ENCODE measurements at regions not wholly inside any gene's neighbourhood (a gene's known extent, or its start where the extent isn't known, plus 50 kb on each side); places are given as distances from the start of the nearest gene placed in this dataset.
A peak's percentile ranks its signal among the peaks of the same experiment; 100 is the strongest.

DNA sequence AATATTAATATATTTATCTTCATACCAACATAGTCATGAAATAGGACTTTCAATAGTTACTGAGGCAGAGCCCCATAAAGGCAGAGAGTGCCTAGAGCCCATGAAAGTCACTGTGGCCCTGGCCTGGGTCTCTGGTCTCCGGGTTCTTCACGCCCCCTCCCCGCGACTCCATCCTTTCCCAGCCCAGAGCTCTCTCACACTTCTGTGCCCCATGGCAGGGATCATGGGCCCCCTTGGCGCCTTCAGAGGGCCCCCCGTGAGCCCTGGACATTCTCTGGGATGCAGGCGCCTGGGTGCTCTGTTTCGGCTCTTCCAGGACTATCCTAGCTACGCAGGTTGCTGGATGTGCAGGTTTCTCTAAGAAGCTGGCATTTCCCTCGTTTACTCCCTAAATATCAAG lies 228.4 kb downstream of the TEX29 start:
- Mint-ChIP-seq H3K36me3 (ENCODE audit: insufficient read depth) (no peaks in the 10 kb centered on the region), H3K4me1 (ENCODE audit: low read depth) (peaks cover 22% of the 10 kb centered on the region), H3K9me3 (ENCODE audit: low read depth) (peaks cover 4% of the 10 kb centered on the region), H3K27ac (no peak overlapping the region), H3K27me3 (peaks cover 32% of the 10 kb centered on the region), H3K4me3 (ENCODE audit: low read depth) (no peak overlapping the region)
- TF ChIP-seq, protein P1, sequence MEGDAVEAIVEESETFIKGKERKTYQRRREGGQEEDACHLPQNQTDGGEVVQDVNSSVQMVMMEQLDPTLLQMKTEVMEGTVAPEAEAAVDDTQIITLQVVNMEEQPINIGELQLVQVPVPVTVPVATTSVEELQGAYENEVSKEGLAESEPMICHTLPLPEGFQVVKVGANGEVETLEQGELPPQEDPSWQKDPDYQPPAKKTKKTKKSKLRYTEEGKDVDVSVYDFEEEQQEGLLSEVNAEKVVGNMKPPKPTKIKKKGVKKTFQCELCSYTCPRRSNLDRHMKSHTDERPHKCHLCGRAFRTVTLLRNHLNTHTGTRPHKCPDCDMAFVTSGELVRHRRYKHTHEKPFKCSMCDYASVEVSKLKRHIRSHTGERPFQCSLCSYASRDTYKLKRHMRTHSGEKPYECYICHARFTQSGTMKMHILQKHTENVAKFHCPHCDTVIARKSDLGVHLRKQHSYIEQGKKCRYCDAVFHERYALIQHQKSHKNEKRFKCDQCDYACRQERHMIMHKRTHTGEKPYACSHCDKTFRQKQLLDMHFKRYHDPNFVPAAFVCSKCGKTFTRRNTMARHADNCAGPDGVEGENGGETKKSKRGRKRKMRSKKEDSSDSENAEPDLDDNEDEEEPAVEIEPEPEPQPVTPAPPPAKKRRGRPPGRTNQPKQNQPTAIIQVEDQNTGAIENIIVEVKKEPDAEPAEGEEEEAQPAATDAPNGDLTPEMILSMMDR (IDR thresholded peaks at IDR 0.05; ENCODE audit: unreplicated experiment), result no peak
- DNase-seq (ENCODE audit: low spot score, unreplicated experiment), result no peak

DNA sequence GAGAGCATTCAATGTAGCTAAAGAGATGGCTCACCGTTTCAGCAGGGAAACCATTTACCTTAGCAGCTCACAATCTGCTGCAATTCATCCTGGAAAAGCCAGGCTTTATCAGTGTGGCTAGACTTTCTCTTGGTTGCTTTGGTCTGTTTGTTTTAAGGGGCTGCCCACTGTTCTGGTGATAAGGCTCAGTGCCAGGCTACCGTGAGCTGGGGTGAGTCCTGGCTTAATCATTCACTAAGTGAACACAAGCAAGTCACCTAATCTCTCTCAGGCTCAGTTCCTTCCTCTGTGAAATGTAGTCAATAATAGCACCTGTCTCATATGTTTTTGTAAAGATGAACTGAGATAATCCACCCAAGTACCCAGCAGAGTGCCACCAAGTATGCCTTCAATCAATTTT lies 229.0 kb downstream of the TEX29 start:
- no peaks in the 10 kb centered on the region for H3K36me3 Mint-ChIP-seq (ENCODE audit: insufficient read depth)
- no peak overlapping the region for H3K4me3 Mint-ChIP-seq (ENCODE audit: low read depth)
- no peaks in the 10 kb centered on the region for H3K9me3 Mint-ChIP-seq (ENCODE audit: low read depth)
- H3K4me1 Mint-ChIP-seq (ENCODE audit: low read depth), result peaks cover 22% of the 10 kb centered on the region
- TF ChIP-seq, protein P1 (IDR thresholded peaks at IDR 0.05; ENCODE audit: unreplicated experiment), result no peak
- DNase-seq (ENCODE audit: low spot score, unreplicated experiment), result no peak
- H3K27me3 Mint-ChIP-seq, result peaks cover 26% of the 10 kb centered on the region
- peak overlapping the region; percentile 89 for H3K27ac Mint-ChIP-seq

DNA sequence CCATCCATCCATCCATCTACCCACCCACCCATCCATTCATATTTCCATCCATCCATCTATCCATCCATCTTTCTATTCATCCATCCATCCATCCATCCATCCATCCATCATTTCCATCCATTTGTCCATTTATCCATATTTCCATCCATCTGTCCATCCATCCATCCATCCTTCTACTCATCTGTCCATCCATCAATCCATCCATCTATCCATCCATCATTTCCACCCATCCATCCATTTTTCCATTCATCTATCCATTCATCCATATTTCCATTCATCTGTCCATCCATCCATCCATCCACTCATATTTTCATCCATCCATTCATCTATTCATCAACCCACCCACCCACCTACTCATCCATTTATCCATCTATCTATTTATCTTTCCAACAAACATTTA lies 229.6 kb downstream of the TEX29 start:
- TF ChIP-seq, protein P1 (IDR thresholded peaks at IDR 0.05; ENCODE audit: unreplicated experiment), result no peak
- Mint-ChIP-seq H3K27me3 (peaks cover 22% of the 10 kb centered on the region), H3K36me3 (ENCODE audit: insufficient read depth) (no peaks in the 10 kb centered on the region), H3K4me1 (ENCODE audit: low read depth) (peaks cover 22% of the 10 kb centered on the region), H3K4me3 (ENCODE audit: low read depth) (no peak overlapping the region), H3K27ac (peak overlapping the region; percentile 22), H3K9me3 (ENCODE audit: low read depth) (no peaks in the 10 kb centered on the region)
- no peak for DNase-seq (ENCODE audit: low spot score, unreplicated experiment)

DNA sequence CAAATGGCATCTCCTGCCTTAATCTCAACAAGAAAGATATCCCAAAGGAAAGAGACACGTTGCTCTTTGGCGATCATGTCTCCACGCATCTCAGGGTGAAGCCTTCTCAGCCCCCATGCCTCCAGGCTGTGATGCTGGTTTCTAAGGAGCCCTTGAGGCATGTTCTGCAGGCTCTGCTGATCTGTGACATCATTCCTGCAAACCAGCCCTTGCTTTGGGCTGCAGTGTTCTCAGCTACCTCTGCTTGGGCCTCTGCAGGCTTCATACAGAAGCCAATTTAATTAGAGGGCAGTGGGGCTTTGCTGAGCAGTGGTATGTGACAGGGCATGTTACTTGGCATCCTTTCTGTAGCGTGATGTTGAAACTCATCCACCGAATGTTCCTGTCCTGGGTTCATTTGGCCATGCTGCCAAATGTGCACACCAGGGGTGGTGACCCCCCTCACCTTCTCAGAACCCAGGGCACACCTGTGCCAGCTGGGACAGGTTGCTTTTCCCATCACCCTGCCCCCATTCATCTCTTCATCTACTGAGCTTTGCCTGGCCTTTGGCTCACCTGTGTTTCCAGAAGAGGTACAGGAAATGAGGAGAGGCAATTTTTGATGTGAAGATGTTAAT lies 230.9 kb downstream of the TEX29 start:
- no peak for DNase-seq (ENCODE audit: low spot score, unreplicated experiment)
- no peaks in the 10 kb centered on the region for H3K9me3 Mint-ChIP-seq (ENCODE audit: low read depth)

DNA sequence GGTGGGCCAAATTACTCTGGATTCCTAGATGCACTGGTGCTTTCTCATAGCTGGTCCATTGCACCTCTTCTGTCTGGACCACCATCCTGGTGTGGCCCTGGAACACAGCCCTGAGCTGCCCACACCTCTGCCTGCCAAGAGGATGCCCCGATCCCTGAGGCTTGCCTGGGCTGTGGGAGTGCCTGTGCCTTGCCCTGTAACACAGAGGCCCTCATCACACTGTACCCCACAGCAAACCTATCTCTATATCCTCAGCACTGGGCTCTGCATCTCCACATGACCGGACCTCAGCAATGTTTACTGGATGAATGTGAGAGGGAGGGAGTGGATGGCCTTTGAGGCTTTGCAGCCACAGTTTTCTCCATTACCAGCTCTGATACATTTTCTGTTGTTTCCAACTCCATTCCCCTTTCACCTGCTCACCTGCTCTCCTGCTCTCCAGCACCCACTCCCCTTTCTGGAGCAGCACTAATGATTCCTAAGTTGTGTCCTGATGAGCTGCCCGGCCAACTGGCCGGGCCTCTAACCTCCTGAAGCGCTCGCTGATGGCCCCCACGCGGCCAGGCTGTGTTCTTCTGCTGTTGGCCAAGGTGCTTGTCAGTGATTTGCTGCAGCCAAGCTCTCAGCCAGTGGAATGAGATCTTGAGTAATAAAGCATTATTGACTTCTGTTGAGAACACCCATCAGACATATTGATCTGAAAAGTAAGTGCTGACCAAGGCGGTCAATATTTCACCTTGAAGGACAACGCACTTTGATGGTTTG lies 232.6 kb downstream of the TEX29 start:
- H3K4me1 Mint-ChIP-seq (ENCODE audit: low read depth), result peaks cover 22% of the 10 kb centered on the region
- H3K4me3 Mint-ChIP-seq (ENCODE audit: low read depth), result no peak overlapping the region
- H3K27ac Mint-ChIP-seq, result no peak overlapping the region
- H3K27me3 Mint-ChIP-seq, result peaks cover 36% of the 10 kb centered on the region
- no peak for DNase-seq (ENCODE audit: low spot score, unreplicated experiment)
- H3K36me3 Mint-ChIP-seq (ENCODE audit: insufficient read depth), result no peaks in the 10 kb centered on the region
- H3K9me3 Mint-ChIP-seq (ENCODE audit: low read depth), result no peaks in the 10 kb centered on the region
- TF ChIP-seq, protein P1 (IDR thresholded peaks at IDR 0.05; ENCODE audit: unreplicated experiment), result no peak

More for the DNA sequence above, 230.9 kb downstream of the TEX29 start:
- Mint-ChIP-seq H3K4me3 (ENCODE audit: low read depth) (no peak overlapping the region), H3K36me3 (ENCODE audit: insufficient read depth) (no peaks in the 10 kb centered on the region), H3K27me3 (peaks cover 24% of the 10 kb centered on the region), H3K27ac (no peak overlapping the region), H3K4me1 (ENCODE audit: low read depth) (peaks cover 22% of the 10 kb centered on the region)
- TF ChIP-seq, protein P1 (IDR thresholded peaks at IDR 0.05; ENCODE audit: unreplicated experiment), result no peak

Measured in progenitor cell of endocrine pancreas (in vitro differentiated cells).